Prostate gland (tissue), 2 donors: ENCODE measurements at regions not wholly inside any gene's neighbourhood (a gene's known extent, or its start where the extent isn't known, plus 50 kb on each side); places are given as distances from the start of the nearest gene placed in this dataset.

Experiments
- DNase-seq: peaks from one replicate; pipeline ENCODE4 v3.0.0-alpha.2; 2019; ENCODE audit warnings: low spot score
- H3K27ac ChIP-seq, 2 donors: fragments of 200-600 bp; sonication (generic); 2 replicates each; pipeline ENCODE4 v1.5.1; 2017 to 2019
- H3K27me3 ChIP-seq: fragments of 200-600 bp; sonication (generic); replicated peaks from 2 replicates; pipeline ENCODE4 v1.5.1; 2019; ENCODE audit not compliant: insufficient read depth
- H3K36me3 ChIP-seq, 2 donors: fragments of 200-600 bp; sonication (generic); 1 replicate in 1 of 2; 2 replicates in 1 of 2; pipeline versions ENCODE4 v1.5.1 to v1.8.1; 2017 to 2019
- H3K4me1 ChIP-seq: fragments of 200-600 bp; sonication (generic); replicated peaks from 2 replicates; pipeline ENCODE4 v1.5.1; 2019
- H3K4me3 ChIP-seq, 2 donors: fragments of 200-600 bp; sonication (generic); 2 replicates each; pipeline ENCODE4 v1.5.1; 2017 to 2019
- H3K9me3 ChIP-seq: fragments of 200-600 bp; sonication (generic); 2 replicates; pipeline ENCODE4 v1.5.1; 2017
- CTCF ChIP-seq, 4 experiments: fragments of 200-600 bp in 2 of 4; fragments of 450-650 bp in 2 of 4; sonication (generic) in 2 of 4; IDR thresholded peaks; 1 replicate in 3 of 4; 2 replicates in 1 of 4; pipeline ENCODE4 v1.5.1; 2016 to 2019; ENCODE audit warnings: antibody characterized with exemption in 4 of 4, mild to moderate bottlenecking in 2 of 4, moderate library complexity in 2 of 4
- POLR2A ChIP-seq: fragments of 450-650 bp; IDR thresholded peaks from one replicate; pipeline ENCODE4 v1.6.1; 2016; ENCODE audit warnings: antibody characterized with exemption, mild to moderate bottlenecking
- POLR2AphosphoS5 ChIP-seq: sonication (generic); formaldehyde crosslinking; IDR thresholded peaks from one replicate; pipeline ENCODE4 v1.6.1; 2017; ENCODE audit warnings: antibody characterized with exemption
- WGBS: methylation state at CpG from one replicate; pipeline ENCODE4 v1.1.5; 2018; 5-methylcytosine and 5-hydroxymethylcytosine counted together
- intact Hi-C: fragments of 100-400 bp; cut with DNase I; formaldehyde crosslinking; loops from one replicate; pipeline ENCODE4 v1.14.2; 2022

GRCh38 chr5:165201771-165202518 lies 1696.5 kb downstream of the MAT2B start:
- intact Hi-C loops, result loop anchor here (10.0 kb wide), 1 partner anchor 1637 kb away; no protein-coding TSS in a partner anchor
- Histone ChIP-seq H3K9me3 (no peaks in the 10 kb centered on the region), H3K27ac (no peak overlapping the region), H3K27me3 (no peaks in the 10 kb centered on the region), H3K36me3 (no peaks in the 10 kb centered on the region), H3K4me3 (no peak overlapping the region), H3K4me1 (peaks cover 5% of the 10 kb centered on the region)
- no peak for TF ChIP-seq POLR2A
- TF ChIP-seq CTCF (IDR thresholded peaks at IDR 0.05), result no peak
- TF ChIP-seq POLR2AphosphoS5, result no peak
- no peak for DNase-seq

- TF ChIP-seq CTCF (IDR thresholded peaks at IDR 0.05) (no peak), POLR2A (no peak), POLR2AphosphoS5 (no peak)
- Histone ChIP-seq H3K36me3 (no peaks in the 10 kb centered on the region), H3K4me1 (peaks cover 5% of the 10 kb centered on the region), H3K27ac (no peak overlapping the region), H3K27me3 (no peaks in the 10 kb centered on the region), H3K4me3 (no peak overlapping the region), H3K9me3 (no peaks in the 10 kb centered on the region)
- no peak for DNase-seq
- WGBS, result 63% methylated on average over 3 of the region's 3 CpGs
- intact Hi-C loops, result loop anchor here (10.0 kb wide), 1 partner anchor 1638 kb away; no protein-coding TSS in a partner anchor
These were observed 1697.1 kb downstream of the MAT2B start for GRCh38 chr5:165202519-165202910.

- no peak for DNase-seq
- peaks cover 5% of the 10 kb centered on the region for H3K4me1 ChIP-seq
- H3K27ac ChIP-seq, result no peak overlapping the region
- no peaks in the 10 kb centered on the region for H3K9me3 ChIP-seq
- TF ChIP-seq POLR2A (no peak), POLR2AphosphoS5 (no peak), CTCF (IDR thresholded peaks at IDR 0.05) (peak; percentile 44 to 77 (median 72))
- no peaks in the 10 kb centered on the region for H3K27me3 ChIP-seq
- intact Hi-C loops, result loop anchor here (10.0 kb wide), 1 partner anchor 1644 kb away; no protein-coding TSS in a partner anchor
- no peak overlapping the region for H3K4me3 ChIP-seq
- H3K36me3 ChIP-seq, result no peaks in the 10 kb centered on the region
- WGBS, result 0% methylated on average over 1 of the region's 1 CpG
These were observed 1703.8 kb downstream of the MAT2B start for GRCh38 chr5:165209101-165209727.

GRCh38 chr5:165224366-165225045 lies 1719.1 kb downstream of the MAT2B start:
- Histone ChIP-seq H3K27ac (no peak overlapping the region), H3K36me3 (no peaks in the 10 kb centered on the region), H3K4me3 (no peak overlapping the region), H3K4me1 (no peaks in the 10 kb centered on the region), H3K9me3 (no peaks in the 10 kb centered on the region), H3K27me3 (no peaks in the 10 kb centered on the region)
- intact Hi-C loops, result no loop called here
- TF ChIP-seq POLR2A, result no peak
- no peak for TF ChIP-seq POLR2AphosphoS5
- no peak for TF ChIP-seq CTCF (IDR thresholded peaks at IDR 0.05)
- WGBS, result 69% methylated on average over 3 of the region's 3 CpGs
- no peak for DNase-seq
